ENCODE measurements at regions not wholly inside any gene's neighbourhood (a gene's known extent, or its start where the extent isn't known, plus 50 kb on each side); places are given as distances from the start of the nearest gene placed in this dataset.
"Not testable (repeated sequence)": the region's sequence is repeated elsewhere in the genome, so short reads cannot be mapped to it uniquely, and the experiment has no call there.

DNA sequence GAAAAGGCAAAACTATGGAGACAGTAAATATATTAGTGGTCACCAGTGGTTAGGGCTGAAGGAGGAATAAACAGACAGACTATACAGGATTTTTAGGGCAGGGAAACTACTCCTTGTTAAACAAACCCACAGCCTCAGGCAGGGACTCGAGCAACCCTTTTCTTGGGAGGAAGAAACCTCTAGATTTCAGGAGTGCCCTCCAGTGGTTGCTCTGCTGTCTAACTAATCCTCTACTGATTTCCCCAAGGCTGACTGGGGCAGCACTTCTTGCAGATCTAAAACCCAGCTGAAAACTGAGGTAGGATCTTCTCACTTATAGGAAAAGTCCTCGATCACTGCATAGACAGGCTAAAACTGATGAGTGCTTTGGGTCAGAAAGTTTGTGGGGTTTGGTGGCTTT is 176.8 kb downstream of the ISOC1 start:
- DNase-seq (ENCODE audit: low read depth in 6 of 9, low spot score in 9 of 9): no peak
- H3K36me3 ChIP-seq (ENCODE audit: control insufficient read depth in 2 of 2, insufficient read depth in 2 of 2, low read length in 1 of 2): no peaks in the 10 kb centered on the region
- H3K4me1 ChIP-seq (ENCODE audit: control insufficient read depth in 2 of 2, insufficient read depth in 2 of 2, low read length in 2 of 2): no peaks in the 10 kb centered on the region
- no peak overlapping the region for H3K4me3 ChIP-seq (ENCODE audit: low read length in 2 of 2)
- no peaks in the 10 kb centered on the region for H3K9me3 ChIP-seq (ENCODE audit: control insufficient read depth in 2 of 2, insufficient read depth in 1 of 2, low read length in 1 of 2)
- H3K27me3 ChIP-seq (ENCODE audit: control insufficient read depth in 2 of 2, insufficient read depth in 1 of 2, low read length in 1 of 2): no peaks in the 10 kb centered on the region
- WGBS: 46% methylated on average over 2 of the region's 2 CpGs
- H3K27ac ChIP-seq (ENCODE audit: low read depth in 1 of 2, low read length in 1 of 2): no peak overlapping the region

DNA sequence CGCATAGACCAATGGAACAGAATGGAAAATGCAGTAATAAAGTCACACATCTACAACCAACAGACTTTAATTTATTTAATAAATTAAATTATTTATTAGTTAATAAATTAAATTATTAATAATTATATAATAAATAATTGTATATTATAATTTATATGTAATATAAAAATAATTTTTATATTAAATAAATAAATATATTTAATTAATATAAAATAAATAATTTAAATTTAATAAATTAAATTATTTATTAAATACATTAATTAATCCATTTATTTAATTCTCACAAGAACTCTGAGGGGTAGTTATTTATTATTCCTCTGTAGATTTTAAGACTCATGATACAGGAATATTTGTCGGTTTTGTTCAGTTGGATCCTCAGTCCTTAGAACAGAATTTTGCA is 176.1 kb upstream of the ADAMTS19 start:
- WGBS: 98% methylated on average over 2 of the region's 2 CpGs
- Histone ChIP-seq H3K4me1 (ENCODE audit: control insufficient read depth in 2 of 2, insufficient read depth in 2 of 2, low read length in 2 of 2) (no peaks in the 10 kb centered on the region), H3K36me3 (ENCODE audit: control insufficient read depth in 2 of 2, insufficient read depth in 2 of 2, low read length in 1 of 2) (no peaks in the 10 kb centered on the region)

DNA sequence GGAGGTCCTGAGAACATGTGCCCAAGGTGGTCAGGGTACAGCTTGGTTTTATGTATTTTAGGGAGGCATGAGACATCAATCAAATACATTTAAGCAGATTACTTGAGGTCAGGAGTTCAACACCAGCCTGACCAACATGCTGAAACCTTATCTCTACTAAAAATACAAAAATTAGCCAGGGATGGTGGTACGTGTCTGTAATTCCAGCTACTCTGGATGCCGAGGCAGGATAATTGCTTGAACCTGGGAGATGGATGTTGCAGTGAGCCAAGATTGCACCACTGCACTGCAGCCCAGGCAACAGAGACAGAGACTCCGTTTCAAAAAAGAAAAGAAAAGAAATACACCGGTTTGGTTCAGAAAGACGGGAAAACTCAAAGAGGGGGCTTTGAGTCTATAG is 165.9 kb upstream of the ADAMTS19 start:
- H3K4me3 ChIP-seq (ENCODE audit: low read length in 2 of 2); H3K27me3 ChIP-seq (ENCODE audit: control insufficient read depth in 2 of 2, insufficient read depth in 1 of 2, low read length in 1 of 2); H3K4me1 ChIP-seq (ENCODE audit: control insufficient read depth in 2 of 2, insufficient read depth in 2 of 2, low read length in 2 of 2); H3K27ac ChIP-seq (ENCODE audit: low read depth in 1 of 2, low read length in 1 of 2); H3K9me3 ChIP-seq (ENCODE audit: control insufficient read depth in 2 of 2, insufficient read depth in 1 of 2, low read length in 1 of 2); H3K36me3 ChIP-seq (ENCODE audit: control insufficient read depth in 2 of 2, insufficient read depth in 2 of 2, low read length in 1 of 2); DNase-seq (ENCODE audit: low read depth in 6 of 9, low spot score in 9 of 9): not testable (repeated sequence)
- 90% methylated on average over 5 of the region's 5 CpGs for WGBS

More for the DNA sequence above, 176.1 kb upstream of the ADAMTS19 start:
- Histone ChIP-seq H3K9me3 (ENCODE audit: control insufficient read depth in 2 of 2, insufficient read depth in 1 of 2, low read length in 1 of 2) (no peaks in the 10 kb centered on the region), H3K27ac (ENCODE audit: low read depth in 1 of 2, low read length in 1 of 2) (no peak overlapping the region), H3K27me3 (ENCODE audit: control insufficient read depth in 2 of 2, insufficient read depth in 1 of 2, low read length in 1 of 2) (no peaks in the 10 kb centered on the region), H3K4me3 (ENCODE audit: low read length in 2 of 2) (no peak overlapping the region)
- DNase-seq (ENCODE audit: low read depth in 6 of 9, low spot score in 9 of 9): no peak

DNA sequence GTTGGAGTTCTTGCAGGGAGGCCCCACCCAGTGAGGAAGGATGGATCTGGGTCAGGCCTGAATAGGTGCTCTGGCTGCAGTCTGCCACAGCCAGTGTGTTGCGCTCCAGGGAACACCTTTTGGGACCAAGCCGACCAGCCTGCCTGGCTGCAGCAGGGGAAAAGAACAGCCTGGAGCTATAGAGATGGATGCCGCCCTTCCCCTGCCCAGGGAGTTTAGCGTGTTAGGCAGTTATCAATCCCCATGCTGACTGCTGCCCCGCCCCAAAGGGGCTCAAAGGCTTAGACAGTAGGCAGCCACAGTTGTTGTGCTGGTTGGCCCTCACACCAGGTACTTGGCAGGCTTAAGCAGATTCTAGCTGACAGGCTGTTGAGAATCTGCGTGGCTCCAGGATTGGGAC is 153.4 kb upstream of the ADAMTS19 start:
- 96% methylated on average over 6 of the region's 6 CpGs for WGBS
- peaks cover 1 to 14% of the 10 kb centered on the region in 2 donors for H3K9me3 ChIP-seq (ENCODE audit: control insufficient read depth in 2 of 2, insufficient read depth in 1 of 2, low read length in 1 of 2)
- H3K27me3 ChIP-seq (ENCODE audit: control insufficient read depth in 2 of 2, insufficient read depth in 1 of 2, low read length in 1 of 2): no peaks in the 10 kb centered on the region
- H3K36me3 ChIP-seq (ENCODE audit: control insufficient read depth in 2 of 2, insufficient read depth in 2 of 2, low read length in 1 of 2): no peaks in the 10 kb centered on the region
- H3K4me3 ChIP-seq (ENCODE audit: low read length in 2 of 2): no peak overlapping the region
- no peaks in the 10 kb centered on the region for H3K4me1 ChIP-seq (ENCODE audit: control insufficient read depth in 2 of 2, insufficient read depth in 2 of 2, low read length in 2 of 2)
- no peak for DNase-seq (ENCODE audit: low read depth in 6 of 9, low spot score in 9 of 9)
- H3K27ac ChIP-seq (ENCODE audit: low read depth in 1 of 2, low read length in 1 of 2): no peak overlapping the region

DNA sequence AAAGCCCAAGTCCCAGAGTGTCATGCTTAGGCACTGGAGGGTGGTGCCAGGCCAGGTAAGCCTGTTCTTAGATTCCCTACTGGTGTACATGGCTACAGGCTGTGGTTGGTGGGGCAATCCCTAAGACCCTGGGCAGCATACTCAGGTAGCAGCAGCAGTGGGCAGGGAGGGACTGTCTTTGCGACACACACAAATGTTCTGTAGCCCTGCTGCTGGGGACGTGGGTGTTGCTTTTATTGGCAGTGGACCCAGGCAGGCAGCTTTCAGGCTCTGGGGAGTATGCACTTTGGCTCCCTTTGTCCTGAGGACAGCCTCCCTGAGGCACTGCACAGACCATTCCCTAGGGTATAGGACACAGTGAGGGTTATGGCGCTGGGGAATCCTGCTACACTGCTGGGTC is 137.1 kb upstream of the ADAMTS19 start:
- Histone ChIP-seq H3K9me3 (ENCODE audit: control insufficient read depth in 2 of 2, insufficient read depth in 1 of 2, low read length in 1 of 2) (peaks cover 0 to 9% of the 10 kb centered on the region in 2 donors), H3K36me3 (ENCODE audit: control insufficient read depth in 2 of 2, insufficient read depth in 2 of 2, low read length in 1 of 2) (no peaks in the 10 kb centered on the region), H3K4me3 (ENCODE audit: low read length in 2 of 2) (no peak overlapping the region), H3K27me3 (ENCODE audit: control insufficient read depth in 2 of 2, insufficient read depth in 1 of 2, low read length in 1 of 2) (no peaks in the 10 kb centered on the region), H3K4me1 (ENCODE audit: control insufficient read depth in 2 of 2, insufficient read depth in 2 of 2, low read length in 2 of 2) (no peaks in the 10 kb centered on the region), H3K27ac (ENCODE audit: low read depth in 1 of 2, low read length in 1 of 2) (no peak overlapping the region)
- WGBS: 94% methylated on average over 3 of the region's 3 CpGs
- no peak for DNase-seq (ENCODE audit: low read depth in 6 of 9, low spot score in 9 of 9)

DNA sequence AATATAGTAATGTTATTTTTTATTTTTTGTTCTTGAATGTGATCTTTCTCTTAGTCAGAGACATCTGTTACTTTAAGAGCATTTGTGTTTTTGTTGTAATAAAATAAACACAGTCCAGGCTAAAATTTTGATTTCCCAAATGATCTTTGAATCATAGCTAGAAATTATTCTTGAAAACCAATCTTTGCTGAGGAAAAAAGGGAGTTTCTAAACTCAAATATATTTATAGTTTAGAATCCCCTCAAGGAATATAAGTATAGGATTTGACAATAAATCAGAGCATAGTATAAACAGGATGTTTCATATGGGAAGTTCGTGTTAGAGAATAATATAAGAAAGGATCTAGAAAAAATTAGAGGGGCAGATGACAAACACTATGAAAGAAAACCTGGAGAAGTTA is 118.8 kb upstream of the ADAMTS19 start:
- 92% methylated on average over 1 of the region's 1 CpG for WGBS
- Histone ChIP-seq H3K36me3 (ENCODE audit: control insufficient read depth in 2 of 2, insufficient read depth in 2 of 2, low read length in 1 of 2) (no peaks in the 10 kb centered on the region), H3K4me3 (ENCODE audit: low read length in 2 of 2) (no peak overlapping the region), H3K9me3 (ENCODE audit: control insufficient read depth in 2 of 2, insufficient read depth in 1 of 2, low read length in 1 of 2) (no peaks in the 10 kb centered on the region), H3K27ac (ENCODE audit: low read depth in 1 of 2, low read length in 1 of 2) (no peak overlapping the region), H3K27me3 (ENCODE audit: control insufficient read depth in 2 of 2, insufficient read depth in 1 of 2, low read length in 1 of 2) (no peaks in the 10 kb centered on the region), H3K4me1 (ENCODE audit: control insufficient read depth in 2 of 2, insufficient read depth in 2 of 2, low read length in 2 of 2) (no peaks in the 10 kb centered on the region)
- no peak for DNase-seq (ENCODE audit: low read depth in 6 of 9, low spot score in 9 of 9)

DNA sequence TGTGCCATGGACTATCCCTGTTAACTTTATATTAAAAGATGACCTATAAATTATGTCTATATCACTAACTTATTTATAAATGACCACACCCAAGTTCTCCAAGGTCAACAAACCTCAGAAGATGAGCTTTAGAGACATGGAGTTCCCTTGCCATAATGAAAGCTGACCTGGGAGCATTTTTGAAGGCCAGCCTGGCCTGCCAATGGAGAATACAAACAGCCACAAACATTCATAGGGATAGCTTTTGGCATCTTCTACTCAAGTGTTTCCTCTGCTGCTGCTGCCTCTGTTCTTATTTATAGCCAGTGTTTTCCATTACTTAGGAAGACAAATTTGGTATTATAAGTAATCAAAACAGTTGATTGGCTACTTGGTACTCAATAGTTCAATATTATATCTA is 117.3 kb upstream of the ADAMTS19 start:
- Histone ChIP-seq H3K27me3 (ENCODE audit: control insufficient read depth in 2 of 2, insufficient read depth in 1 of 2, low read length in 1 of 2) (no peaks in the 10 kb centered on the region), H3K36me3 (ENCODE audit: control insufficient read depth in 2 of 2, insufficient read depth in 2 of 2, low read length in 1 of 2) (no peaks in the 10 kb centered on the region), H3K4me1 (ENCODE audit: control insufficient read depth in 2 of 2, insufficient read depth in 2 of 2, low read length in 2 of 2) (no peaks in the 10 kb centered on the region), H3K4me3 (ENCODE audit: low read length in 2 of 2) (no peak overlapping the region), H3K9me3 (ENCODE audit: control insufficient read depth in 2 of 2, insufficient read depth in 1 of 2, low read length in 1 of 2) (no peaks in the 10 kb centered on the region), H3K27ac (ENCODE audit: low read depth in 1 of 2, low read length in 1 of 2) (no peak overlapping the region)
- no peak for DNase-seq (ENCODE audit: low read depth in 6 of 9, low spot score in 9 of 9)

DNA sequence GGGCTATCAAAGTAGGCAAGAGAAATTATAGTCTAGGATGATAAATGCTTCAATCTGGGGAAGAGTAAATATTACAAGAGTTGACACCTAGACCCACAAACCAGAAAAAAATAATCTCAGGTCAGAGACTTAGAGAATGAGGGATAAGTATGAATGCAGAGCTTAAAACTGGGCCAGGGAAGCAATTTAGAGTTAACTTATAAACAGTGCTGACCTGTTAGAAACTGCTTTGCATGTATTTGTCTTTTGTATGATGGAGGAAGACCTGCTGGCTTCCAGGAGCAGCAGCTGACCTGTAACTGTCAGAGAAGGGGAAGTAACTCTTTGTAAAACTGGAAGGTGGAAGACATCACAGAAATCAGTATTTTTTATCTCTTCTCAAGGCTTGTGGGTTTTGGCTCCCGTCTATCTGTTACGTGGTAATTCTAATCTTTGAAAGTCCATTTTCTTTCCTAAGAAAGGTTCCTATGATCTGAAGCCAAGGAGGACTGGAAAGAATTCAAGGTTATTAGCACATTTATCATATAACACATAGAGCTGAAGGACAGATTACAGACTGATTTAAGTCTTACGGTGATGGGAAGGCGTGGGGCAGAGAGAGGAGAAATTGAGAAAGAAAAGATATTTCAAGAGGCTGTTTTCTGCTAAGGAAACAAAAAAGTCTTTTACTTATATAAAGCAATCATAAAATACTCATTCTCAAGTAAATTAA is 114.7 kb upstream of the ADAMTS19 start:
- WGBS: 21% methylated on average over 4 of the region's 4 CpGs
- Histone ChIP-seq H3K4me3 (ENCODE audit: low read length in 2 of 2) (no peak overlapping the region), H3K36me3 (ENCODE audit: control insufficient read depth in 2 of 2, insufficient read depth in 2 of 2, low read length in 1 of 2) (no peaks in the 10 kb centered on the region), H3K27me3 (ENCODE audit: control insufficient read depth in 2 of 2, insufficient read depth in 1 of 2, low read length in 1 of 2) (no peaks in the 10 kb centered on the region), H3K27ac (ENCODE audit: low read depth in 1 of 2, low read length in 1 of 2) (no peak overlapping the region), H3K4me1 (ENCODE audit: control insufficient read depth in 2 of 2, insufficient read depth in 2 of 2, low read length in 2 of 2) (no peaks in the 10 kb centered on the region), H3K9me3 (ENCODE audit: control insufficient read depth in 2 of 2, insufficient read depth in 1 of 2, low read length in 1 of 2) (no peaks in the 10 kb centered on the region)
- no peak for DNase-seq (ENCODE audit: low read depth in 6 of 9, low spot score in 9 of 9)

DNA sequence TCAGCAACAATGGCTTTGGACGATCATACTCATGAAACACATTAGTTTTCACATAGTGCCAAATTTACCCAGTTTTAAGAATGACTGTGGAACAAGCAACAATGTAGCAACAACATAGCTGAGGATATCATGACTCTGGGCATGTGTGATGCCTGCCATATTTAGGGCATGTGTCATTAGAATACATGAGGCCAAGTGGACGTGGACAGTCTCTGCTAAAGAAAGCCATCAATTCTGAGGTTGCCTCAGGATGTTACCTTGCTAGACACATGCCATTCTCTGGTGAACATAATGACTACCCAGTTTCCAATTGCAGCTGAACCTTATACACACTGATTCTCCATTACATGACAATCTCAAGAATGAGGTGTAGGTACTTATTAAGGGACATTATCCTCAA is 103.3 kb upstream of the ADAMTS19 start:
- H3K27ac ChIP-seq (ENCODE audit: low read depth in 1 of 2, low read length in 1 of 2): no peak overlapping the region
- WGBS: 67% methylated on average over 2 of the region's 2 CpGs
- H3K4me3 ChIP-seq (ENCODE audit: low read length in 2 of 2): no peak overlapping the region
- DNase-seq (ENCODE audit: low read depth in 6 of 9, low spot score in 9 of 9): no peak
- no peaks in the 10 kb centered on the region for H3K36me3 ChIP-seq (ENCODE audit: control insufficient read depth in 2 of 2, insufficient read depth in 2 of 2, low read length in 1 of 2)
- no peaks in the 10 kb centered on the region for H3K9me3 ChIP-seq (ENCODE audit: control insufficient read depth in 2 of 2, insufficient read depth in 1 of 2, low read length in 1 of 2)
- H3K27me3 ChIP-seq (ENCODE audit: control insufficient read depth in 2 of 2, insufficient read depth in 1 of 2, low read length in 1 of 2): no peaks in the 10 kb centered on the region
- no peaks in the 10 kb centered on the region for H3K4me1 ChIP-seq (ENCODE audit: control insufficient read depth in 2 of 2, insufficient read depth in 2 of 2, low read length in 2 of 2)

DNA sequence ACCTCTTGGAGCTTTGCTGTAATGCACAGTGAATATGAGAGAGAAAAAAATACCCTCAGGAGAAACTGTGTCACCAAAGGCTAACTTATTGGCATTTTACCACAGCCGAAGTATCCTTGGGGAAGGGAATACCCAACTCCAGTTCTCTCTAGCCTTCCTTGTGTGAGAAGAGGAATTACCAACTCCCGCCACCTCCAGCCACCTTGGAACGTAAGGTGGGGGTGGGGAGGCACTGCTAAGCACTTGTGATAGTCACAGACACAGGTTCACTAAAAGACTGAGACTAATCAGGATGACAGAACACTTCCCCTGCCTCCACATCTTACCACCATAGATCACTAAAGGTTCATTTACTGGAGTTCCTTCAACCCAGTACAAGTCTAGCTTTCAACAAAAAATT is 102.0 kb upstream of the ADAMTS19 start:
- WGBS: 92% methylated on average over 3 of the region's 3 CpGs
- Histone ChIP-seq H3K9me3 (ENCODE audit: control insufficient read depth in 2 of 2, insufficient read depth in 1 of 2, low read length in 1 of 2) (no peaks in the 10 kb centered on the region), H3K36me3 (ENCODE audit: control insufficient read depth in 2 of 2, insufficient read depth in 2 of 2, low read length in 1 of 2) (no peaks in the 10 kb centered on the region), H3K27ac (ENCODE audit: low read depth in 1 of 2, low read length in 1 of 2) (no peak overlapping the region), H3K27me3 (ENCODE audit: control insufficient read depth in 2 of 2, insufficient read depth in 1 of 2, low read length in 1 of 2) (no peaks in the 10 kb centered on the region), H3K4me3 (ENCODE audit: low read length in 2 of 2) (no peak overlapping the region), H3K4me1 (ENCODE audit: control insufficient read depth in 2 of 2, insufficient read depth in 2 of 2, low read length in 2 of 2) (no peaks in the 10 kb centered on the region)
- DNase-seq (ENCODE audit: low read depth in 6 of 9, low spot score in 9 of 9): no peak
